HEK293 (cell line): ENCODE measurements at regions not wholly inside any gene's neighbourhood (a gene's known extent, or its start where the extent isn't known, plus 50 kb on each side); places are given as distances from the start of the nearest gene placed in this dataset.

Source experiments
- CTCF ChIA-PET: fragments of 350-600 bp; formaldehyde crosslinking; extraction: SDS; loops from one replicate; lab custom pipeline; 2021; ENCODE audit warnings: antibody characterized with exemption; lab: Yijun Ruan, JAX
- POLR2A ChIA-PET: fragments of 300-600 bp; formaldehyde crosslinking; extraction: SDS; loops from one replicate; lab custom pipeline; 2020; ENCODE audit warnings: antibody characterized with exemption, inconsistent platforms; lab: Yijun Ruan, JAX
- H3K27ac ChIP-seq: fragments of 200-500 bp; sonication (Bioruptor generic); 2 replicates; pipeline ENCODE4 v1.5.1; 2014; ENCODE audit warnings: low read depth, low read length, control low read depth, inconsistent platforms; ENCODE audit errors: extremely low read depth
- H3K36me3 ChIP-seq, 2 experiments: fragments of 200-500 bp in 1 of 2; sonication (Bioruptor generic) in 1 of 2; 1 replicate in 1 of 2; 2 replicates in 1 of 2; pipeline ENCODE4 v1.5.1; 2014 to 2017; ENCODE audit warnings: inconsistent platforms in 2 of 2, low read length in 2 of 2; ENCODE audit not compliant: control insufficient read depth in 2 of 2, insufficient read depth in 1 of 2
- H3K4me1 ChIP-seq: fragments of 200-500 bp; sonication (Bioruptor generic); 2 replicates; pipeline ENCODE4 v1.5.1; 2014; ENCODE audit warnings: mild to moderate bottlenecking, low read length, inconsistent platforms; ENCODE audit not compliant: control insufficient read depth, insufficient read depth
- H3K4me3 ChIP-seq: 2 replicates; pipeline ENCODE4 v1.5.1; 2011; ENCODE audit warnings: low read depth, mild to moderate bottlenecking, control low read depth, low read length, moderate library complexity
- H3K9me3 ChIP-seq: fragments of 200-500 bp; sonication (Bioruptor generic); 2 replicates; pipeline ENCODE4 v1.5.1; 2014; ENCODE audit warnings: low read depth, low read length, inconsistent platforms; ENCODE audit not compliant: control insufficient read depth, insufficient read depth
- BCL6B ChIP-seq: fragments of 450-650 bp; formaldehyde crosslinking; IDR thresholded peaks from 2 replicates; pipeline ENCODE4 v1.5.1; 2017; ENCODE audit warnings: missing biosample characterization, missing genetic modification characterization
- HOXC10 ChIP-seq: sonication (generic); formaldehyde crosslinking; IDR thresholded peaks from 2 replicates; pipeline ENCODE4 v1.8.1; 2023; ENCODE audit warnings: mild to moderate bottlenecking, missing genetic modification reagents
- PRDM1 ChIP-seq: fragments of 450-650 bp; formaldehyde crosslinking; IDR thresholded peaks from 2 replicates; pipeline ENCODE4; 2016; ENCODE audit warnings: missing biosample characterization, missing genetic modification characterization
- RBAK ChIP-seq: fragments of 450-650 bp; formaldehyde crosslinking; IDR thresholded peaks from 2 replicates; pipeline ENCODE4 v1.5.1; 2016; ENCODE audit warnings: missing biosample characterization, missing genetic modification characterization
- SP2 ChIP-seq: fragments of 450-650 bp; formaldehyde crosslinking; IDR thresholded peaks from 2 replicates; pipeline ENCODE4 v1.5.1; 2016; ENCODE audit warnings: missing biosample characterization, missing genetic modification characterization
- ZBTB1 ChIP-seq: fragments of 450-650 bp; formaldehyde crosslinking; IDR thresholded peaks from 2 replicates; pipeline ENCODE4 v1.5.1; 2016; ENCODE audit warnings: missing biosample characterization, missing genetic modification characterization
- ZBTB17 ChIP-seq: fragments of 450-650 bp; formaldehyde crosslinking; IDR thresholded peaks from 2 replicates; pipeline ENCODE4 v1.5.1; 2016; ENCODE audit warnings: missing biosample characterization, missing genetic modification characterization
- ZFHX2 ChIP-seq: fragments of 450-650 bp; formaldehyde crosslinking; conservative IDR thresholded peaks from 2 replicates; pipeline ENCODE4 v1.5.1; 2016; ENCODE audit warnings: missing biosample characterization, missing genetic modification characterization
- ZNF175 ChIP-seq: fragments of 450-650 bp; formaldehyde crosslinking; IDR thresholded peaks from 2 replicates; pipeline ENCODE4 v1.5.1; 2016; ENCODE audit warnings: missing biosample characterization, missing genetic modification characterization
- ZNF214 ChIP-seq: fragments of 450-650 bp; formaldehyde crosslinking; IDR thresholded peaks from 2 replicates; pipeline ENCODE4 v1.5.1; 2017; ENCODE audit warnings: missing biosample characterization, mild to moderate bottlenecking, missing genetic modification characterization, borderline replicate concordance
- ZNF416 ChIP-seq: fragments of 450-650 bp; formaldehyde crosslinking; IDR thresholded peaks from 2 replicates; pipeline ENCODE4 v1.5.1; 2016; ENCODE audit warnings: missing biosample characterization, missing genetic modification characterization
- ZNF423 ChIP-seq: fragments of 450-650 bp; formaldehyde crosslinking; IDR thresholded peaks from 2 replicates; pipeline ENCODE4 v1.5.1; 2016; ENCODE audit warnings: missing biosample characterization, missing genetic modification characterization
- ZNF433 ChIP-seq: fragments of 450-650 bp; formaldehyde crosslinking; IDR thresholded peaks from 2 replicates; pipeline ENCODE4 v1.5.1; 2016; ENCODE audit warnings: missing biosample characterization, missing genetic modification characterization, low read depth
- ZNF529 ChIP-seq: fragments of 450-650 bp; formaldehyde crosslinking; IDR thresholded peaks from 2 replicates; pipeline ENCODE4 v1.5.1; 2017; ENCODE audit warnings: missing genetic modification characterization, missing biosample characterization; ENCODE audit not compliant: insufficient replicate concordance
- ZNF530 ChIP-seq: fragments of 450-650 bp; formaldehyde crosslinking; IDR thresholded peaks from 2 replicates; pipeline ENCODE4 v1.5.1; 2016; ENCODE audit warnings: low read depth, missing biosample characterization, missing genetic modification characterization
- ZNF660 ChIP-seq: fragments of 450-650 bp; IDR thresholded peaks from 2 replicates; pipeline ENCODE4 v1.5.1; 2018; ENCODE audit warnings: missing biosample characterization, mild to moderate bottlenecking, missing genetic modification characterization
- ZNF664 ChIP-seq: fragments of 450-650 bp; formaldehyde crosslinking; IDR thresholded peaks from 2 replicates; pipeline ENCODE4 v1.5.1; 2016; ENCODE audit warnings: missing biosample characterization, missing genetic modification characterization
- ZNF747 ChIP-seq: fragments of 450-650 bp; formaldehyde crosslinking; IDR thresholded peaks from 2 replicates; pipeline ENCODE4 v1.5.1; 2016; ENCODE audit warnings: missing biosample characterization, missing genetic modification characterization
- ZNF791 ChIP-seq: fragments of 450-650 bp; formaldehyde crosslinking; IDR thresholded peaks from 2 replicates; pipeline ENCODE4 v1.5.1; 2016; ENCODE audit warnings: missing biosample characterization, missing genetic modification characterization
- ZSCAN16 ChIP-seq: fragments of 450-650 bp; formaldehyde crosslinking; IDR thresholded peaks from 2 replicates; pipeline ENCODE4 v1.5.1; 2016; ENCODE audit warnings: missing biosample characterization, missing genetic modification characterization
- ZSCAN5A ChIP-seq: fragments of 450-650 bp; formaldehyde crosslinking; IDR thresholded peaks from 2 replicates; pipeline ENCODE4 v1.5.1; 2016; ENCODE audit warnings: missing biosample characterization, missing genetic modification characterization
- TF ChIP-seq, protein P1 (sequence below): fragments of 450-650 bp; formaldehyde crosslinking; IDR thresholded peaks from 2 replicates; pipeline ENCODE4 v1.5.1; 2016; ENCODE audit warnings: missing biosample characterization, missing genetic modification characterization
- TF ChIP-seq, protein P2 (sequence below): fragments of 450-650 bp; formaldehyde crosslinking; IDR thresholded peaks from 2 replicates; pipeline ENCODE4 v1.5.1; 2016; ENCODE audit warnings: missing biosample characterization, missing genetic modification characterization

GRCh38 chr3:168997488-168997887 is 666.0 kb downstream of the MECOM start (continued):
- TF ChIP-seq BCL6B (tag by site-specific recombination) = no peak

DNA sequence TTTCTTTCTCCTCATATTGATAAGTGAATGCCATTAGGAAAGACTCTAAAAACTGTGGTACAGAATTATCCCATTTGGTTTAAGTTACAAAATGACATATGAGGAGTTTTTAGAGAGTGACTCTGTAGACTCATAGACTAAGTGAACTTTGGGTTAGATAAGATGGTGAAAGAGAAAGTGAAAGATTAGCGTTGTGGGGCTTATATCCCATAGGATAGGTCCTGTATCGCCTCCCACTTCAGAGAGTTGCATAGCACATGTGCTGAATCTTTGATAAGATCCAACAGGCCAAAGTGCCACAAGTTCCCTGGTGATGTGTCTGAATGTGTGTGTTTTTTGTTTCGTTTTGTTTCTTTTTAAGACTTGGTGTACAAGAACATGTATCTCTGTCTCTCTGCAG is 666.9 kb downstream of the MECOM start:
- POLR2A ChIA-PET = no interaction called here
- TF ChIP-seq ZNF530 (tag by site-specific recombination) (no peak), RBAK (tag by site-specific recombination) (no peak), ZSCAN5A (tag by site-specific recombination) (no peak), ZNF791 (no peak), ZNF664 (tag by site-specific recombination) (no peak), ZNF660 (tag by site-specific recombination) (no peak), ZBTB17 (no peak), BCL6B (tag by site-specific recombination) (no peak)
- TF ChIP-seq, protein P1, sequence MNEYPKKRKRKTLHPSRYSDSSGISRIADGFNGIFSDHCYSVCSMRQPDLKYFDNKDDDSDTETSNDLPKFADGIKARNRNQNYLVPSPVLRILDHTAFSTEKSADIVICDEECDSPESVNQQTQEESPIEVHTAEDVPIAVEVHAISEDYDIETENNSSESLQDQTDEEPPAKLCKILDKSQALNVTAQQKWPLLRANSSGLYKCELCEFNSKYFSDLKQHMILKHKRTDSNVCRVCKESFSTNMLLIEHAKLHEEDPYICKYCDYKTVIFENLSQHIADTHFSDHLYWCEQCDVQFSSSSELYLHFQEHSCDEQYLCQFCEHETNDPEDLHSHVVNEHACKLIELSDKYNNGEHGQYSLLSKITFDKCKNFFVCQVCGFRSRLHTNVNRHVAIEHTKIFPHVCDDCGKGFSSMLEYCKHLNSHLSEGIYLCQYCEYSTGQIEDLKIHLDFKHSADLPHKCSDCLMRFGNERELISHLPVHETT = no peak
- TF ChIP-seq, protein P2, sequence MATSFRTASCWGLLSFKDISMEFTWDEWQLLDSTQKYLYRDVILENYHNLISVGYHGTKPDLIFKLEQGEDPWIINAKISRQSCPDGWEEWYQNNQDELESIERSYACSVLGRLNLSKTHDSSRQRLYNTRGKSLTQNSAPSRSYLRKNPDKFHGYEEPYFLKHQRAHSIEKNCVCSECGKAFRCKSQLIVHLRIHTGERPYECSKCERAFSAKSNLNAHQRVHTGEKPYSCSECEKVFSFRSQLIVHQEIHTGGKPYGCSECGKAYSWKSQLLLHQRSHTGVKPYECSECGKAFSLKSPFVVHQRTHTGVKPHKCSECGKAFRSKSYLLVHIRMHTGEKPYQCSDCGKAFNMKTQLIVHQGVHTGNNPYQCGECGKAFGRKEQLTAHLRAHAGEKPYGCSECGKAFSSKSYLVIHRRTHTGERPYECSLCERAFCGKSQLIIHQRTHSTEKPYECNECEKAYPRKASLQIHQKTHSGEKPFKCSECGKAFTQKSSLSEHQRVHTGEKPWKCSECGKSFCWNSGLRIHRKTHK = no peak
- no peaks in the 10 kb centered on the region for H3K4me1 ChIP-seq
- no peak overlapping the region for H3K27ac ChIP-seq
- no peak overlapping the region for H3K4me3 ChIP-seq
- CTCF ChIA-PET = no interaction called here
- H3K9me3 ChIP-seq = no peaks in the 10 kb centered on the region
- H3K36me3 ChIP-seq = no peaks in the 10 kb centered on the region

DNA sequence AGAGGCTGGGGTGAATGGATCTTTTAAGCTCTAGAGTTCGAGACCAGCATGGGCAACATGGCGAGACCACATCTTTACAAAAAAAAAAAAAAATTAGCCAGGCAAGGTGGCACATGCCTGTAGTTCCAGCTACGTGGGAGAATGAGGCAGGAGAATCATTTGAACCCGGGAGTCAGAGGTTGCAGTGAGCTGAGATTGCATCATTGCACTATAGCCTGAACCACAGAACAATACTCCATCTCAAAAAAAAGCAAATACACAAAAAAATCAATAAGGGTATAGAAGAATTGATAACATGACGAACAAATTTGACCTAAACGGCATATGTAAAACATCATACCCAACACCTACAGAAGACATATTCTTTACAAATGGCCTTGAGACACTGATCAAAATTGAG is 668.4 kb downstream of the MECOM start:
- no peaks in the 10 kb centered on the region for H3K36me3 ChIP-seq
- H3K4me3 ChIP-seq = no peak overlapping the region
- no peaks in the 10 kb centered on the region for H3K4me1 ChIP-seq
- H3K27ac ChIP-seq = no peak overlapping the region
- no peaks in the 10 kb centered on the region for H3K9me3 ChIP-seq
- CTCF ChIA-PET = interaction anchor here (0.5 kb wide), 1 partner anchor 571 kb away, joined by 4 read pairs; no protein-coding TSS in a partner anchor
- POLR2A ChIA-PET = no interaction called here
- TF ChIP-seq ZNF214 (tag by site-specific recombination) = no peak
- TF ChIP-seq ZBTB1 (tag by site-specific recombination) = no peak
- no peak for TF ChIP-seq ZNF747
- no peak for TF ChIP-seq ZNF175
- TF ChIP-seq SP2 (tag by site-specific recombination) = no peak
- TF ChIP-seq ZNF529 (tag by site-specific recombination) = no peak
- TF ChIP-seq HOXC10 = no peak
- no peak for TF ChIP-seq ZNF416
- TF ChIP-seq ZFHX2 (tag by site-specific recombination) = no peak
- TF ChIP-seq, protein P1 = no peak
- no peak for TF ChIP-seq ZNF530 (tag by site-specific recombination)
- no peak for TF ChIP-seq ZSCAN16 (tag by site-specific recombination)
- TF ChIP-seq ZNF423 (tag by site-specific recombination) = no peak
- TF ChIP-seq ZSCAN5A (tag by site-specific recombination) = no peak
- TF ChIP-seq PRDM1 (tag by site-specific recombination) = no peak
- no peak for TF ChIP-seq ZNF433 (tag by site-specific recombination)
